ENCODE measurements at regions not wholly inside any gene's neighbourhood (a gene's known extent, or its start where the extent isn't known, plus 50 kb on each side); places are given as distances from the start of the nearest gene placed in this dataset.
"Not testable (repeated sequence)": the region's sequence is repeated elsewhere in the genome, so short reads cannot be mapped to it uniquely, and the experiment has no call there.

DNA sequence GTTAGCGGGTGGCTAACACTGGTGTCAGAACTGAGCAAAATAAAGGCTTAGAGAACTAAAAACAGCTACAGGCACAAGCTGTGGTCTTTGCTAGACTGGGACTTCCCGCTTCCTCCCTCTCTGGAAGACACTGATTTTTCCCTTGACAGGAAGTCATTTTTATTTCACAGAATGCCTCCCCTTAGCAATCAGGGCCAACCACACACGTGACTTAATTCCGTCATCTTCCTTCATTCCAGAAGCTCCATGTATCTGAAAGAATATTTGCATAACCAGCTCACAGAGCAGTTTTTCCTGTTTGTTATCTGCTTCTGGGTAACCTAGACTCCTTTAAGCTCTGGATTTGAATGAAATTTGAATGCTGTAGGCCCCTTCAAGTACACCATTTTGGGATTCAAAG lies 327.5 kb upstream of the FRG1 start:
- DNase-seq (ENCODE audit: low read depth) = no peak

DNA sequence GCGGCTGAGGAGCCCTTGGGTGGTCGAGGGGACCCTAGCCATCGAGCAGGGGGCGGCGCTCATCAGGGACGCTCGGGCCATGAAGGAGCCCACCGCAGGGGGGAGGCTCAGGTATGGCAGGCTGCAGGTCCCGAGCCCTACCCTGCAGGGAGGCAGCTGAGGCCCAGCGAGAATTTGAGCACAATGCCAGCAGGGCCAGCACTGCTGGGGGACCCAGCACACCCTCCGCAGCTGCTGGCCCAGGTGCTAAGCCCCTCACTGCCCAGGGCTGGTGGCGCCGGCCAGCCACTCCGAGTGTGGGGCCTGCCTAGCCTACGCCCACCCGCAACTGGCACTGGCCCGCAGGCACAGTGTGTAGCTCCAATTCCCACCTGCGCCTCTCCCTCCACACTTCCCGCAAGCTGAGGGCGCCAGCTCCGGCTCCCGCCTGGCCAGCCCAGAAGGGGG lies 325.4 kb upstream of the FRG1 start:
- no peak for DNase-seq (ENCODE audit: low read depth)

DNA sequence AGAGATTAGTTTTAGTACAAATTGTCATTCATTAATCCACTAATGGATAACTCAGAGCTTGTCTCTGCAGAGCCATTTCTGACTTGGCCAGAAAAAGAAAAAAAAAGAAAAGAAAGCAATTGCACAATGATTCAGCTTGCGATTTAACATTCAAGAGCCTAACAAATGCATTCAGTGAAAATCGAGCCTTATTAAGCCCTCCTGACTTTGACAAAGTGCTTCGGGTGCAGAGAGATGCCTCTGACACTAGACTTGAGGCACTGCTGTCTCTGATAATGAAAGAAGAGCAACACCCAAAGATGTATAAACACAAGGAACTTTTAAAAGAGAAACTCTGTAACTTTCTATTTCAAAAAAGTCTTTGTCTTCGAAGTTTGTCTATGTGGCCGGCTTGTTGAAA lies 322.9 kb upstream of the FRG1 start:
- not testable (repeated sequence) for DNase-seq (ENCODE audit: low read depth)

DNA sequence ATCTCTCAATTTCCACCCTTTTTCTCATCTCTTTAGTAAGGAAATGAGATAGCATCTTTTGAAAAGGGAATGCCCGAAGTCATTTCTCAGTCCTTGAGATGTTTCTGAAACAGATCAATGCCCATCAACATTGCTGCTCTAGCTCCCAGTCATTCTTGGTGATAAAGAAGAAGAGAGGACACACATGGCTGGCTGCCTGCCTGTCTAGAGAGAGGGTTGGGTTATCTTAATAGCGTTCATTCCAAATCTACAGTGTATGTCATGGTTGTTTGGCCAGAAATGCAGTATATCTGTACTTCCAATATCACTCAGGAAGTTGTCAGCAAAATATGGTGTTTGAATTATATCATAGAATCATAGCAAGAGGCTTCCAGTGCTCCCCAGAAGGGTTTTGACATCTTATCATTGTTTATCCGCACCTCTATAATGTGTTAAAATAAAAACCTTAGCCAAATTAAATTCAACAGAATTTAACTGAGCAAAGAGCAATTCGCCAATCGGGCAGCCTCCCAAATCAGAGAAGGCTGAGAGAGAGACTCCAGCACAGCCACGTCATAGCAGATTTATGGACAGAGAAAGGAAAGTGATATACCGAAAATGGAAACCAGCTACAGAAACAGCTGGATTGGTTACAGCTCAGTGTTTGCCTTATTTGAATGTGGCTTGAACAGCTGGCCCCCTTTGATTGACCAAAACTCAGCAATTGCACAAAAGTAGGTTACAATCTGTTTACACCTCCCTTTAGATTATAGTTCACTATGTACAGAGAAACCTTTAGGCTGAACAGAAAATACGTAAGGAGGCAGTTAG lies 321.0 kb upstream of the FRG1 start:
- not testable (repeated sequence) for DNase-seq (ENCODE audit: low read depth)

DNA sequence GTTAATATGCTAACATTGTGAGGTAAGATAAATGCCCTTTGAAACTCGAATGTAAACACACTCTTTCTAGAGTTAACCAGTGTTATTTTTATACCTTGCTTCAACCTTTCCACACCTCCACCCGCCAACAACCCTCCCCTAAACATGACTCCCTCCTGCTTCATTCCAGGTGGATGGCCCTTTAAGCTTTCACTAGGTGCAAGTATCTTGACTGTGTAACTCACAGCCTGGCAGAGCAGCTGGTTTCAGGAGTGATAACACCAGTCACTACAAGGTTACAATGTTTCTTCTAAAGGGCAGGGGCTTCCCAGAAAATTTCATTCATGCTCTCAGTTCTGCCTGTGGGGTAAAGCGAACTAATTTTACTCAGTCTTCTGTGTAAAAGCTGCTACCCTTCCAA lies 318.1 kb upstream of the FRG1 start:
- not testable (repeated sequence) for DNase-seq (ENCODE audit: low read depth)

DNA sequence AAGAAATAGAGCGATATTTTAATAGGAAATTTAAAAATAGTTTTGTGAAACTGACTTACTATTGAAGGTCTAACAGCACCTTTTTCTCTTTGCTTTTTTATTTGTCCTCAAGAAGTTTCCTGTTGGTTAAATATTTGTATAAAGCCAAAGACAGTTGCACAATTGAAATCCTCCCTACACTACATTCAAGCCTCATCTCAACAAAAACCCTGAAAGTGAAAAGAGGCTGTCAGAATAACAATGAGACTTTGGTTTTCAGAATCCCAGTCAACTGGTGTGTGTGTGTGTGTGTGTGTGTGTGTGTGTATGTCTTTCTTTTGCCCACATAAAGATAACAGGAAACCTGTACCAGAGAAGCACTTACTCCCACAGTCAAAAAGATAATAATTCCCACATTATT lies 313.6 kb upstream of the FRG1 start:
- DNase-seq (ENCODE audit: low read depth) = not testable (repeated sequence)

DNA sequence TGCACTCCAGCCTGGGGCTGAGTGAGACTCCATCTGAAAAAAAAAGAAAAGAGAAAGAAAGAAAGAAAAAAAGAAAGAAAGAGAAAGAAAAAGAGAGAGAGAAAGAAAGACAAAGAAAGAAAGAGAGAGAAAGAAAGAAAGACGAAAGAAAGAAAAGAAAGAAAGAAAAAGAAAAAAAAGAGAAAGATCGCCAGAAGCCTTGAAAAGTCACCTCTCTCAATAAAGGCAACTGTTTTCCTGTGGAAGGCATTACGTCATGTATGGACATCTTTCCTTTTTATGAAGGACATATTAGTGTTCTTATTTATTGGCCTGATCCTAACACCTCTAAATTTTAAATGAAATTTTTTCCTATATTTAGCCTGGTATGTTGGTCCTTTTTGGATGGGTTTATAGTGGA lies 310.9 kb upstream of the FRG1 start:
- not testable (repeated sequence) for DNase-seq (ENCODE audit: low read depth)

DNA sequence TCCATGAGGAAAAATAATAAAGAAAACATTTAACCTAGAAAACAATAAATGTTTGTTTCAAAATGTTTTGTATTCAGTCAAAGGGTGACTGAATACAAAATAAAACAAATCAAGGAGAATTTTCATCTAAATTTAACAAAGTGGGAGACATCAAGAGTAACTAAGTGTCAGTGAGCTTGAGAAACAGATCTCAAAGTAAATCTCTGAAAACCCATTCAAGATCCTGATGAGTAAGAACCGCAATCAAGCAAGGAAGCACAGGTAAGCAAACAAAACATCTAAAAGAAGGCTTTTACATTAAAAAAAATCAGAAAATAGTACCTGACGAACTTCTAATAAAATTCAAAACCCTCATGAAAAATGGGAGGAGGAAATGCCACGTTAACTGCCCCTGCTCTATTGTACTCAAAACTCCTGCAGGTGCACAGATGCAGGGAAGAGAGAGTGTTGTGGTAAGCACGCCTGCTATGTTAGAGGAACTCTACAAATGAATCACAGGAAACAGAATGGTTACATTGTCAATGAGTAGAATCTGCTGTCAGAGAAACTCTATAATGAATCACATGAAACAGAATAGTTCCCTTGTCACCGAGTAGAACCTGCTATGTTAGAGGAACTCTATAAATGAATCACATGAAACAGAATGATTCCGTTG lies 309.6 kb upstream of the FRG1 start:
- DNase-seq (ENCODE audit: low read depth) = not testable (repeated sequence)

DNA sequence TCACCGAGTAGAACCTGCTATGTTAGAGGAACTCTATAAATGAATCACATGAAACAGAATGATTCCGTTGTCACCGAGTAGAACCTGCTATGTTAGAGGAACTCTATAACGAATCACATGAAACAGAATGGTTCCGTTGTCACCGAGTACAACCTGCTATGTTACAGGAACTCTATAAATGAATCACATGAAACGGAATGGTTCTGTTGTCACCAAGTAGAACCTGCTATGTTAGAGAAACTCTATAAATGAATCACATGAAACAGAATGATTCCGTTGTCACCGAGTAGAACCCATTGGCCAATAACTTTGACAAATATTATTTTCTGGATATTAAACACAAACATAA lies 309.1 kb upstream of the FRG1 start:
- DNase-seq (ENCODE audit: low read depth) = not testable (repeated sequence)

DNA sequence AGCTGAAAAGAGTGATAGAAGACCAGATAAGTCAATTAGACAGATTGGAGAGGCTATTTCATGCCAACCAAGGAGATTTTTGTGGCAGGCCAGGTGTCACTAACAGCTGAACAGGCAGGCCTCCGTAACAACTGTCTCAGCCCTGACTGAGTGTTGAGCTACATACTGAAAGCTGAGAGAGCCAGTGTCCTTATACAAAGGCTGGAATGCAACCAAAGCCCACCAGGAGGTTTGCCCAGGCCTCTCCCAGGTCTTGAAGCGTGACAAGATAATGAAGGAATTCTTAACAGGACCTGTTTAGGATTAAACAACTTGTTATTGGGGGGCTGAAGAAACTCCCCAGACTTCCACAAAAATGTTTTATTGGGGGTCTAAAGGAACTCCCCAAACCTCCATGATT lies 290.2 kb upstream of the FRG1 start:
- not testable (repeated sequence) for DNase-seq (ENCODE audit: low read depth)

DNA sequence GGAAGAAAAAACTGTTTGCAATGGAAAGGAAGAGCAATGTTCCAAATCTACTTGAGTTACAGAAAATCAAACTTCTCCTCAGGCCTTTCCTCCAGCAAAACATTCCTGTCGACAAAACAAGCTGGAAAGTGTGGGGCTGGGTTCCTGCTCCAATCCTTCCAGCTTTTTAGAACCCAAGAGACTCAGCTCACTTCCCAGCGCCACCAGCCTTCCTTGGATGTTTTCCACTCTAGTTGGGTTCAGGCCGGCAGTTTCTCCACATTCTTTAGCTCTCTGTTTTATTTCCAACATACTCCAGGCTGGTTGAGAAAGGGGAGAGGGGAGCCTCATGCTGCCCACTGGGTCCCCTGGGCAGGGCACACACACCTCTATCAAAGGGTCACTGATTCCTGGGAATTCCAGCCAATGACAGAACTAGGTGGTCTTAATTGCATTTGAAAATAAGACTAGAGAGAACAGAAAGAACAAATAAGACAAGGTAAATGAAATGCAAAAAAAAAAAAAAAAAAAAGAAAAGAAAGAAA lies 287.5 kb upstream of the FRG1 start:
- DNase-seq (ENCODE audit: low read depth) = not testable (repeated sequence)

DNA sequence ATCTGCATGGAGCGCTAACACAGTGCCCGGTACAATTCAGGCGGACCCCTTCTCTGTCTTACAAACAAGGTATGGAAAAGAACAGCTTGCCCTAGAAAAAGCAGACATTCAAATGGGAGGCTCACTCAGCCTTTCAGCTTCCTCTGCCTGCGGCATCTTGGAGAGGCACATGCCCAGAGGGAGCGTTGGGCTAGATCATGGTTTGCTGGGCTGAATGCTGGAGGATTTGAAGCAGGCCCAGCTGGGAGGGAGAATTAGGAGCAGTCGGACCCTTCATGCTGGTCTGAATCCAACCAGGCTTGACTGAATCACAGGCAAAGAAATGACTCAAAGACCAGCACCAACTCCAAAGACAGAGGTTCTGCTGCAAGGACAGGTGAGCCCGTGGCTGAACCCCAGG lies 286.7 kb upstream of the FRG1 start:
- DNase-seq (ENCODE audit: low read depth) = not testable (repeated sequence)

DNA sequence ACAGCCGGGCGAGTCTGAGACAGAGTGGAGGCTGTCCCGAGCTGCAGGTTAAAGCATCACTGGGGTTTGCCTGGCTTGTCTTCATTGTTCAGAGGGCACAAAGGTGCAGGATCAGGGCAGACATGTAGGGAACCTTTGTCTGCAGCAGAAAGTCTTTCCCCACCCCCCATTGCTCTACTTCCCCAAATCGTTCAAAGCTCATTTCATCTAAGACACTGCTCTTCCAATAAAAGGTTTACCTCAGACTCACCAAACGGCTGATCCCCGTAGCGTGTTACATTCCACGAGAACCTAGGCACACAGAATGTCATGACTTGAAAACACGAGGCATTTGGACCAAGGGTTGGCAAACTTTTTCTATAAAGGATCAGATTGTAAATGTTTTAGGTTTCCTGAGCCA lies 286.3 kb upstream of the FRG1 start:
- not testable (repeated sequence) for DNase-seq (ENCODE audit: low read depth)

DNA sequence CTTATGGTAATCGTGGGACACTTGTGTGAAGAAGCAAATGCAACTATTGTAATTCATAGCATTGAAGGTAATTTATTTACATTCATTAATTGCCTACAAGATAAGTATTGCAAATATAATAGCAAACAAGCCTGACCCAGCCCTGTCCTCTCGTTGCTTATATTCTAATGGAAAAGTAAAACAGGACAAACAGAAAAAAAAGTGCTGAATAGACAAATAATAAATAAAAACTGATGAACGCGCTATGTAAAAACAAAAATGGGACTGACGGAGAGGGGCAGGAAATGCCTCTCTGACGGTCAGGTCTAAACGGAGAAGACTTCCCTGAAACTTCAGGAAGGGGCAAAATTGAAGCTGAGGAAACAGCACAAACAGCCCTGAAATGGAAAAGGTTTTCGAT lies 284.9 kb upstream of the FRG1 start:
- DNase-seq (ENCODE audit: low read depth) = not testable (repeated sequence)

DNA sequence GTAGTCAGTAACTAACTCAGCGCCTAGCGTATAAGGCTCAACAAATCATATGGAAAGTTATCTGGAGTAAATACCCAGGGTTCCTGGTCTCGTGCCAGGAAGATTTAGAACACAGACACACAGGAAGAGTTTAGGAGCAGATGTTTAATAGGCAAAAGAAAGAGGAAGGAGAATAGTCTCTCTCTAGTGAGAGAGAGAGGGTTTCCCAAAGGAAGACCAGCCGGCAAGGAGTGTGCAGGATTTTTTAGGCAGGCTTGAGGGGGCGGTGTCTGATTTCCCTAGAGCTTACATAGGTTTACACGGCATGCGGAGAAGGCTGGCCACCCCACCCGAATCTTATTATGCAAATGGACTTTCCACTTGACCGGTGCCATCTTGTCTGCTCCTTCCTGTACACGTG lies 284.0 kb upstream of the FRG1 start:
- DNase-seq (ENCODE audit: low read depth) = no peak

DNA sequence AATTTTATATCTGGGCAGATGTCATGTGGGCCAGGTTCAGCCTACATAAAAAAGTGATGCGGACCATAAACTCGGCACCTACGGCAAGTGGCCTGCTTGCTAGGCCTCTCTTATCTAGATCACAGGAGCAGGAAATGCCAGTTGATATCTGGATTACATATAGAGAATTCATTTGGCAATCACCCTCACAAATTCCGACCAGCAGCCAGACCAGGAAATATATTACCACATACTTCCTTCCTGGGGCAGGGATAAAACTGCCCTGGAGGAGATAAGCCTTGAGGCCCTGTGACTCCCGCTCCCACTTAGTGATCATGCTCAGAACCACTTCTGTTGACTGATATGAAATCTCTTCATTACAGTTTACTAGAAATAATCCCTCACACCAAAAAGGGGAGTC lies 282.4 kb upstream of the FRG1 start:
- DNase-seq (ENCODE audit: low read depth) = not testable (repeated sequence)

DNA sequence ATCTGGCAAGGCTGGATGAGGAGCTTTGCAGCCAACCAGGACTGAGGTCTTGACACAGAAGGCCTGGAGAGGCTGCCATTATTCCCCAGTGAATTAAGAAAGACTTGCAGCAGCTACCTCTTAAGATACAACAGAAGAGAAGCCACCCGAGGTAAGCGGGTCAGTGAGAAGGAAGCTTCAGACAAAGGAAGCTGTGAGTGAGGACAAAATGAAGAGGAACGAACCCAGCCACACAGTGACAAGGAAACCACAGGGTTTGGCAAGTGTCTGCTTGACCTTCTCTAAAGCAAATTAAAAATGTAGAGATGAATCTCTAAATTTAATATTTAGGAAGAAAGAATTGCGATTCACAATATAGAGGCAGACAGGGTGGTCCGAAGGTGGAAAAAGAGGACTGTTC lies 281.8 kb upstream of the FRG1 start:
- not testable (repeated sequence) for DNase-seq (ENCODE audit: low read depth)

DNA sequence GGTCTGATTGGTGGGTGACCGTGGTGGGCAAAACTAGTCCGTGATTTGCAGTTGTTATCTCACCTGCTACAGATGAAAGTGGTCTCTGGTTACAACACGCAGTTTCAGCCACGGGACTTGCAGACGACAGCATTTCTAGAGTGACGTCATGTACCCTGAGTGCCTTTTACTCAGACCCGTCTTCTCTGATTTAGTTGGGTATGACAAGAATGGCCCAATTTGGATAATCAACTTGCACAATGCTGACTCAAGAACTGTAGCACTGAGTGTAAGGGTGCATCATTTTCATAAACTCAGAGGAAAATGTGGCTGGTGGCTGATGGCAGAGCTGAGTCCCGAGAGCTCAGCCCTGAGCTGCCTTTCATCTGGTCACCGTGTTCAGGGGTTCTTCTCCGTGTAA lies 281.4 kb upstream of the FRG1 start:
- DNase-seq (ENCODE audit: low read depth) = no peak

DNA sequence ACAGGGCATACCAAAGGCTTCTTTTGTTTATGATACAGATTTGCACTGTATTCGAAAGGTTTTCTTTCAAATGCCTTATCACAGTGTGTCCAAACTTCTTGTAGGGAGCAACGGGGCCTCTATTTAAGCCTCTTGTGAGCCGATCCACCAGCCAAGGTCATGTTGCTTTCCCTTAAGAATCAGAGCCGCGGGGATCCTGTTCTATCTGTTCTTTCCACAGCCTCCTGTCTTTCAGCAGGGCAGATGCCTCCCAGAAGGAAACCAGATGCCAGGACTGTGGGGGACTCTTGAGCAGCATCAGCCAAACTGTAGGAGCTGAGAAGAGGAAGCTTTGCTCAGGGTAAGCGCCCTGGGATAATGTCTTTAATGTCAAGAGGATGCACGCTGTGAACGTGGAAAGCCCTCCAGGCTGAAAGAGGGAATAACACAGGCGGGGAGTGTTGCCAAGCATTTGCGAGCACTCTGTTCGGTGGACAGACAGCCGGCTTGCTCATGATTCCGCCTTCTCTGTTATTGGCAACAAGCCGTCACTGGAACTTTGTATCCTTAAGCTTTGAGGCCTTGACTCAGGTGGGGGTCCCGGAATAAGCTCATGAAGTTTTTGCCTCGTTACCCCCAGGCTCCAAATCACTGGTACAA lies 279.8 kb upstream of the FRG1 start:
- no peak for DNase-seq (ENCODE audit: low read depth)

DNA sequence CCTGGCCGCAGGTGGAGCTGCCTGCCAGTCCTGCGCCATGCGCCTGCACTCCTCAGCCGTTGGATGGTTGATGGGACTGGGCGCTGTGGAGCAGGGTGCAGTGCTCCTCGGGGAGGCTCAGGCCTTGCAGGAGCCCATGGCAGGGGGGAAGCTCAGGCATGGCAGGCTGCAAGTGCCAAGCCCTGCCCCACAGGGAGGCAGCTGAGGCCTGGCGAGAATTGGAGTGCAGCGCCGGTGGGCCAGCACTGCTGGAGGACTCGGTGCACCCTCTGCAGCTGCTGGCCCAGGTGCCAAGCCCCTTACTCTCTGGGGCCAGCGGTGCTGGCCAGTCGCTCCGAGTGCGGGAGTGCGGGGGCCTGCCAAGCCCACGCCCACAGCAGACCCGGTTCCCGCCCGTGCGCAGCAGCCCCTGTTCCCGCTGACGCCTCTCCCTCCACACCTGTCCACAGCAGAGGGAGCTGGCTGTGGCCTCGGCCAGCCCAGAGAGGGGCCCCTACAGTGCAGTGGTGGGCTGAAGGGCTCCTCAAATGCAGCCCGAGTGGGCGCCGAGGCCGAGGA lies 275.9 kb upstream of the FRG1 start:
- no peak for DNase-seq (ENCODE audit: low read depth)

DNA sequence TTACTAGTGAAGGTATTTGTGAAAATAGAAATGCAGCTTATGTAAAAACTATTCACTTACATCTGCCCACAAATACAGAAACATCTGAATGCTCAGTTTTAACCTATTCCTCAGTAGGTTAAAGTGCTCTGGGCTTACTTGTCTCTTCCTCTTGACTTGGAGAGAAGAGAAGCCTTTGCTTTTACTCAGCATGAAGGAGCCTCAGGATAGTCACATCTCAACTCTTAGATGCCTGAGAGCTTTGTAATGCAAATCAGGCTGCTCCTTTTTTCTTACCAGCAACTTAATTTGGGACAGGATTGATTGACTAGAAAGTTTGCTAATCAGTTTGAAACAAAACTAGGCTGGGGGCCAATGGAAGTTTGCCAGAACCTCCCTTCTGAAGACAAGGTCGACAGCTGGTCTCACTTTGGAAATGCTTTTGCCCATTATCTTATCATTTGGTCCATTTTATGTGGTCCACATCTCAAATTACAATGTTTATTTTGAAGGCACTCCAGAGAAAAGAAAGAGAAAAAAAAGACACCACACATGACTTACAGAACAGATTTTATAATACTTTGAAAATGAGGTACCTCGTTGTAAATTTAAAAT lies 274.9 kb upstream of the FRG1 start:
- DNase-seq (ENCODE audit: low read depth) = not testable (repeated sequence)

DNA sequence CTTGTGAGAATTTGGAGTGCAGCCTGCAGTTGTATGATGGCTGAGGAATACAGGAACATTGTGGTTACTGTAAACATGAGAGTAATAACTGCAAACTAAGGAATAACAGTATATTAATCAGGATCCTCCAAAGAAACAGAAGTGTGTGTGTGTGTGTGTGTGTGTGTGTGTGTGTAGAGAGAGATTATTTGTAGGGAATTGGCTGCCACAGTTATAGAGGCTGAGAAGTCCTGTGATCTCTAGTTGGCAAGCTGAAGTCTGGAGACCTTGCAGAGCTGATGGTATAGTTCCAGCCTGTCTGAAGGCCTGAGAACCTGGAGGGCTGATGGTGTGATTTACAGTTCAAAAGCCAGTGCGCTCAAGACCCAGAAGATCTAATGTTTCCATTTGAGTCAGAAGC lies 273.3 kb upstream of the FRG1 start:
- not testable (repeated sequence) for DNase-seq (ENCODE audit: low read depth)

Data from activated T-cell treated with anti-CD3 and anti-CD28 coated beads for 48 hours (primary cell).